GM23248 (cell line): ENCODE measurements at regions not wholly inside any gene's neighbourhood (a gene's known extent, or its start where the extent isn't known, plus 50 kb on each side); places are given as distances from the start of the nearest gene placed in this dataset.

Experiments used
- EZH2 ChIP-seq: fragments of 200-600 bp; sonication (generic); IDR thresholded peaks from 2 replicates; pipeline ENCODE4 v1.6.1; 2018; ENCODE audit warnings: antibody characterized with exemption, mild to moderate bottlenecking; ENCODE audit not compliant: insufficient read depth, poor library complexity, severe bottlenecking
- EZH2phosphoT487 ChIP-seq: fragments of 200-600 bp; sonication (generic); IDR thresholded peaks from 2 replicates; pipeline ENCODE4 v1.6.1; 2018; ENCODE audit warnings: antibody characterized with exemption, moderate library complexity, mild to moderate bottlenecking, low read depth; ENCODE audit not compliant: insufficient read depth

GRCh38 chr4:82045267-82045666 is 328.5 kb downstream of the HNRNPD start:
- TF ChIP-seq EZH2 (no peak), EZH2phosphoT487 (no peak)
